Trophoblast cell (in vitro differentiated cells and primary cell): ENCODE measurements at regions not wholly inside any gene's neighbourhood (a gene's known extent, or its start where the extent isn't known, plus 50 kb on each side); places are given as distances from the start of the nearest gene placed in this dataset.
A peak's percentile ranks its signal among the peaks of the same experiment; 100 is the strongest.

Experiments used
- DNase-seq, 2 donors: peaks; one replicate each; pipeline ENCODE4 v3.0.0-alpha.2; 2016
- H2AFZ ChIP-seq: 2 replicates; pipeline ENCODE4 v1.6.1; 2013; ENCODE audit warnings: low read length, moderate library complexity, mild to moderate bottlenecking; ENCODE audit not compliant: insufficient read depth, poor library complexity
- H2AK5ac ChIP-seq: 2 replicates; pipeline ENCODE4 v1.6.1; 2013; ENCODE audit warnings: mild to moderate bottlenecking, low read length
- H2BK120ac ChIP-seq: 2 replicates; pipeline ENCODE4 v1.6.1; 2013; ENCODE audit warnings: low read length, mild to moderate bottlenecking, moderate library complexity; ENCODE audit not compliant: insufficient read depth, poor library complexity
- H2BK12ac ChIP-seq: 2 replicates; pipeline ENCODE4 v1.6.1; 2013; ENCODE audit warnings: mild to moderate bottlenecking, low read length, moderate library complexity
- H2BK5ac ChIP-seq: 2 replicates; pipeline ENCODE4 v1.6.1; 2013; ENCODE audit warnings: low read length, low read depth, moderate library complexity, mild to moderate bottlenecking; ENCODE audit not compliant: poor library complexity
- H3K14ac ChIP-seq: 2 replicates; pipeline ENCODE4 v1.6.1; 2013; ENCODE audit warnings: mild to moderate bottlenecking, low read length
- H3K18ac ChIP-seq: 2 replicates; pipeline ENCODE4 v1.6.1; 2013; ENCODE audit warnings: mild to moderate bottlenecking, low read length
- H3K23ac ChIP-seq: 2 replicates; pipeline ENCODE4 v1.6.1; 2013; ENCODE audit warnings: low read length
- H3K27ac ChIP-seq: 2 replicates; pipeline ENCODE4 v1.5.1; 2013; ENCODE audit warnings: low read depth, mild to moderate bottlenecking, inconsistent platforms, low read length, moderate library complexity
- H3K27me3 ChIP-seq: 2 replicates; pipeline ENCODE4 v1.6.1; 2013; ENCODE audit warnings: inconsistent platforms, mild to moderate bottlenecking, low read length, moderate library complexity; ENCODE audit not compliant: insufficient read depth
- H3K36me3 ChIP-seq, 2 experiments: 1 replicate in 1 of 2; 2 replicates in 1 of 2; pipeline ENCODE4 v1.6.1; 2013; ENCODE audit warnings: low read length in 2 of 2, mild to moderate bottlenecking in 2 of 2, moderate library complexity in 1 of 2; ENCODE audit not compliant: insufficient read depth in 2 of 2, control insufficient read depth in 1 of 2
- H3K4ac ChIP-seq: 2 replicates; pipeline ENCODE4 v1.6.1; 2013; ENCODE audit warnings: low read depth, mild to moderate bottlenecking, low read length, moderate library complexity
- H3K4me1 ChIP-seq, 2 experiments: 1 replicate in 1 of 2; 2 replicates in 1 of 2; pipeline ENCODE4 v1.6.1; 2013; ENCODE audit warnings: low read length in 2 of 2, mild to moderate bottlenecking in 2 of 2, moderate library complexity in 1 of 2; ENCODE audit not compliant: insufficient read depth in 2 of 2, control insufficient read depth in 1 of 2
- H3K4me2 ChIP-seq: 2 replicates; pipeline ENCODE4 v1.6.1; 2013; ENCODE audit warnings: inconsistent platforms, mild to moderate bottlenecking, low read length, moderate library complexity
- H3K4me3 ChIP-seq: 2 replicates; pipeline ENCODE4 v1.5.1; 2013; ENCODE audit warnings: mild to moderate bottlenecking, low read depth, low read length, inconsistent platforms
- H3K79me1 ChIP-seq: one replicate; pipeline ENCODE4 v1.6.1; 2013; ENCODE audit warnings: low read length
- H3K79me2 ChIP-seq: 2 replicates; pipeline ENCODE4 v1.6.1; 2013; ENCODE audit warnings: low read length, mild to moderate bottlenecking; ENCODE audit not compliant: control insufficient read depth, insufficient read depth, poor library complexity
- H3K9ac ChIP-seq: 2 replicates; pipeline ENCODE4 v1.6.1; 2013; ENCODE audit warnings: mild to moderate bottlenecking, low read length
- H3K9me3 ChIP-seq: 2 replicates; pipeline ENCODE4 v1.6.1; 2013; ENCODE audit warnings: low read depth, mild to moderate bottlenecking, control low read depth, inconsistent platforms, low read length; ENCODE audit not compliant: insufficient read depth
- H4K12ac ChIP-seq: 2 replicates; pipeline ENCODE4 v1.6.1; 2013; ENCODE audit warnings: low read depth, mild to moderate bottlenecking, low read length, moderate library complexity
- H4K8ac ChIP-seq: 2 replicates; pipeline ENCODE4 v1.6.1; 2013; ENCODE audit warnings: low read depth, mild to moderate bottlenecking, low read length, moderate library complexity
- H4K91ac ChIP-seq: one replicate; pipeline ENCODE4 v1.6.1; 2013; ENCODE audit warnings: low read depth, mild to moderate bottlenecking, low read length, moderate library complexity
- WGBS: extraction: QIAGEN DNeasy Blood & Tissue Kit; methylation state at CpG from one replicate; pipeline ENCODE4 v1.1.7; 2013; ENCODE audit warnings: missing lambda C conversion rate; ENCODE audit not compliant: insufficient read length, insufficient coverage; ENCODE audit errors: extremely low coverage; 5-methylcytosine and 5-hydroxymethylcytosine counted together

GRCh38 chr1:229094476-229095311, 176.2 kb upstream of the RAB4A start:
- H3K79me1 ChIP-seq = peaks cover 43% of the 10 kb centered on the region
- H3K4me3 ChIP-seq = no peak overlapping the region
- peak overlapping the region; percentile 15 for H4K12ac ChIP-seq
- peak overlapping the region; percentile 100 for H3K14ac ChIP-seq
- H2BK5ac ChIP-seq = peak overlapping the region; percentile 97
- H3K36me3 ChIP-seq = no peaks in the 10 kb centered on the region
- peak overlapping the region; percentile 100 for H2AK5ac ChIP-seq
- H3K23ac ChIP-seq = no peak overlapping the region
- no peaks in the 10 kb centered on the region for H3K27me3 ChIP-seq
- peak overlapping the region; percentile 100 for H4K91ac ChIP-seq
- H3K27ac ChIP-seq = peak overlapping the region; percentile 98
- H3K18ac ChIP-seq = peak overlapping the region; percentile 98
- peak overlapping the region; percentile 89 for H2AFZ ChIP-seq
- peaks cover 24 to 46% of the 10 kb centered on the region in 2 experiments for H3K4me1 ChIP-seq
- H2BK120ac ChIP-seq = peak overlapping the region; percentile 100
- H3K79me2 ChIP-seq = peaks cover 5% of the 10 kb centered on the region
- no CpG with 5 or more reads among the region's 13 CpGs for WGBS
- peak overlapping the region; percentile 0 for H3K4me2 ChIP-seq
- peak overlapping the region; percentile 100 for H2BK12ac ChIP-seq
- H3K4ac ChIP-seq = peak overlapping the region; percentile 97
- no peaks in the 10 kb centered on the region for H3K9me3 ChIP-seq
- H3K9ac ChIP-seq = no peak overlapping the region
- peak; percentile 55 to 59 for DNase-seq
- peak overlapping the region; percentile 94 for H4K8ac ChIP-seq

- Histone ChIP-seq H4K91ac (peak overlapping the region; percentile 88), H3K23ac (no peak overlapping the region), H2AK5ac (peak overlapping the region; percentile 81), H3K27ac (peak overlapping the region; percentile 61), H3K4me2 (no peak overlapping the region), H3K18ac (peak overlapping the region; percentile 83), H3K4me3 (no peak overlapping the region), H3K79me2 (peaks cover 5% of the 10 kb centered on the region), H2BK120ac (peak overlapping the region; percentile 97), H3K4ac (peak overlapping the region; percentile 59), H2AFZ (no peak overlapping the region), H3K9me3 (no peaks in the 10 kb centered on the region), H4K8ac (peak overlapping the region; percentile 32), H3K14ac (peak overlapping the region; percentile 40), H3K27me3 (no peaks in the 10 kb centered on the region), H2BK5ac (peak overlapping the region; percentile 84), H4K12ac (no peak overlapping the region), H3K4me1 (peaks cover 24 to 46% of the 10 kb centered on the region in 2 experiments), H3K9ac (no peak overlapping the region), H3K79me1 (peaks cover 41% of the 10 kb centered on the region), H3K36me3 (no peaks in the 10 kb centered on the region), H2BK12ac (peak overlapping the region; percentile 98)
- DNase-seq = no peak
Observed at GRCh38 chr1:229095325-229095724, 175.6 kb upstream of the RAB4A start.

- H3K27me3 ChIP-seq = no peaks in the 10 kb centered on the region
- H3K4me3 ChIP-seq = no peak overlapping the region
- peaks cover 46% of the 10 kb centered on the region for H3K79me1 ChIP-seq
- peaks cover 5% of the 10 kb centered on the region for H3K79me2 ChIP-seq
- peaks cover 29 to 51% of the 10 kb centered on the region in 2 experiments for H3K4me1 ChIP-seq
- H2BK5ac ChIP-seq = peak overlapping the region; percentile 33
- no peak overlapping the region for H2AFZ ChIP-seq
- H3K36me3 ChIP-seq = no peaks in the 10 kb centered on the region
- no peak overlapping the region for H3K27ac ChIP-seq
- no CpG with 5 or more reads among the region's 7 CpGs for WGBS
- H3K4me2 ChIP-seq = no peak overlapping the region
- no peak overlapping the region for H4K12ac ChIP-seq
- peak overlapping the region; percentile 69 for H4K91ac ChIP-seq
- H2BK120ac ChIP-seq = peak overlapping the region; percentile 67
- no peak overlapping the region for H3K9ac ChIP-seq
- peak overlapping the region; percentile 13 for H3K4ac ChIP-seq
- H3K18ac ChIP-seq = peak overlapping the region; percentile 50
- H4K8ac ChIP-seq = peak overlapping the region; percentile 11
- peak overlapping the region; percentile 93 for H2BK12ac ChIP-seq
- no peak overlapping the region for H3K23ac ChIP-seq
- DNase-seq = no peak
- no peaks in the 10 kb centered on the region for H3K9me3 ChIP-seq
- H2AK5ac ChIP-seq = peak overlapping the region; percentile 23
- H3K14ac ChIP-seq = peak overlapping the region; percentile 53
Observed at GRCh38 chr1:229097356-229097755, 173.6 kb upstream of the RAB4A start.

GRCh38 chr1:229098361-229098760, 172.6 kb upstream of the RAB4A start:
- Histone ChIP-seq H4K8ac (no peak overlapping the region), H2BK120ac (no peak overlapping the region), H3K27ac (no peak overlapping the region), H3K4ac (no peak overlapping the region), H3K27me3 (no peaks in the 10 kb centered on the region), H4K91ac (peak overlapping the region; percentile 27), H4K12ac (no peak overlapping the region), H3K14ac (no peak overlapping the region), H3K4me3 (no peak overlapping the region), H3K4me1 (peaks cover 23 to 47% of the 10 kb centered on the region in 2 experiments), H2BK12ac (no peak overlapping the region), H3K9ac (no peak overlapping the region), H3K9me3 (no peaks in the 10 kb centered on the region), H3K79me1 (peaks cover 38% of the 10 kb centered on the region), H2AFZ (no peak overlapping the region), H3K79me2 (peaks cover 3% of the 10 kb centered on the region), H3K36me3 (no peaks in the 10 kb centered on the region), H3K23ac (no peak overlapping the region), H2BK5ac (no peak overlapping the region), H3K4me2 (no peak overlapping the region), H3K18ac (no peak overlapping the region), H2AK5ac (no peak overlapping the region)
- peak in 1 of 2 donors; percentile 4 for DNase-seq
